ENCODE measurements at regions not wholly inside any gene's neighbourhood (a gene's known extent, or its start where the extent isn't known, plus 50 kb on each side); places are given as distances from the start of the nearest gene placed in this dataset.

GRCh38 chr11:90913131-90913668 lies 690.4 kb upstream of the CHORDC1 start:
- DNase-seq (ENCODE audit: extremely low read depth, low read depth, low spot score), result no peak

GRCh38 chr11:90912631-90913030 lies 689.8 kb upstream of the CHORDC1 start:
- DNase-seq (ENCODE audit: extremely low read depth, low read depth, low spot score), result no peak

- no peak for DNase-seq (ENCODE audit: extremely low read depth, low read depth, low spot score)
Measured at GRCh38 chr11:90911192-90911591, 688.3 kb upstream of the CHORDC1 start.

- no peak for DNase-seq (ENCODE audit: extremely low read depth, low read depth, low spot score)
Measured at GRCh38 chr11:90908074-90908473, 685.2 kb upstream of the CHORDC1 start.

- DNase-seq (ENCODE audit: extremely low read depth, low read depth, low spot score), result no peak
Measured at GRCh38 chr11:90895850-90896249, 673.0 kb upstream of the CHORDC1 start.

GRCh38 chr11:90890347-90890746 lies 667.5 kb upstream of the CHORDC1 start:
- DNase-seq (ENCODE audit: extremely low read depth, low read depth, low spot score), result no peak

GRCh38 chr11:90884181-90884580 lies 661.3 kb upstream of the CHORDC1 start:
- DNase-seq (ENCODE audit: extremely low read depth, low read depth, low spot score), result no peak

GRCh38 chr11:90874986-90875385 lies 652.1 kb upstream of the CHORDC1 start:
- no peak for DNase-seq (ENCODE audit: extremely low read depth, low read depth, low spot score)

GRCh38 chr11:90874281-90874680 lies 651.4 kb upstream of the CHORDC1 start:
- DNase-seq (ENCODE audit: extremely low read depth, low read depth, low spot score), result no peak

- DNase-seq (ENCODE audit: extremely low read depth, low read depth, low spot score), result no peak
Measured at GRCh38 chr11:90867416-90867815, 644.6 kb upstream of the CHORDC1 start.

- no peak for DNase-seq (ENCODE audit: extremely low read depth, low read depth, low spot score)
Measured at GRCh38 chr11:90856790-90857189, 633.9 kb upstream of the CHORDC1 start.

- DNase-seq (ENCODE audit: extremely low read depth, low read depth, low spot score), result no peak
Measured at GRCh38 chr11:90855531-90855930, 632.7 kb upstream of the CHORDC1 start.

GRCh38 chr11:90851196-90851595 lies 628.3 kb upstream of the CHORDC1 start:
- DNase-seq (ENCODE audit: extremely low read depth, low read depth, low spot score), result no peak

GRCh38 chr11:90849312-90849711 lies 626.5 kb upstream of the CHORDC1 start:
- DNase-seq (ENCODE audit: extremely low read depth, low read depth, low spot score), result no peak

- no peak for DNase-seq (ENCODE audit: extremely low read depth, low read depth, low spot score)
Measured at GRCh38 chr11:90847268-90847886, 624.5 kb upstream of the CHORDC1 start.

GRCh38 chr11:90846628-90847027 lies 623.8 kb upstream of the CHORDC1 start:
- no peak for DNase-seq (ENCODE audit: extremely low read depth, low read depth, low spot score)

- no peak for DNase-seq (ENCODE audit: extremely low read depth, low read depth, low spot score)
Measured at GRCh38 chr11:90845799-90846198, 623.0 kb upstream of the CHORDC1 start.

GRCh38 chr11:90845126-90845525 lies 622.3 kb upstream of the CHORDC1 start:
- DNase-seq (ENCODE audit: extremely low read depth, low read depth, low spot score), result no peak

- no peak for DNase-seq (ENCODE audit: extremely low read depth, low read depth, low spot score)
Measured at GRCh38 chr11:90844041-90844440, 621.2 kb upstream of the CHORDC1 start.

- no peak for DNase-seq (ENCODE audit: extremely low read depth, low read depth, low spot score)
Measured at GRCh38 chr11:90842681-90843080, 619.8 kb upstream of the CHORDC1 start.

GRCh38 chr11:90840071-90840470 lies 617.2 kb upstream of the CHORDC1 start:
- no peak for DNase-seq (ENCODE audit: extremely low read depth, low read depth, low spot score)

- no peak for DNase-seq (ENCODE audit: extremely low read depth, low read depth, low spot score)
Measured at GRCh38 chr11:90836031-90836430, 613.2 kb upstream of the CHORDC1 start.

GRCh38 chr11:90823446-90823845 lies 600.6 kb upstream of the CHORDC1 start:
- DNase-seq (ENCODE audit: extremely low read depth, low read depth, low spot score), result no peak

Measured in glomerular endothelial cell (primary cell).